NCI-H2171 treated with DMSO at 0.1 percent for 48 hours (cell line): ENCODE measurements at regions not wholly inside any gene's neighbourhood (a gene's known extent, or its start where the extent isn't known, plus 50 kb on each side); places are given as distances from the start of the nearest gene placed in this dataset.

ENCODE experiments used
- DNase-seq: peaks from one replicate; lab custom pipeline; 2025; lab: John Stamatoyannopoulos, UW

DNA sequence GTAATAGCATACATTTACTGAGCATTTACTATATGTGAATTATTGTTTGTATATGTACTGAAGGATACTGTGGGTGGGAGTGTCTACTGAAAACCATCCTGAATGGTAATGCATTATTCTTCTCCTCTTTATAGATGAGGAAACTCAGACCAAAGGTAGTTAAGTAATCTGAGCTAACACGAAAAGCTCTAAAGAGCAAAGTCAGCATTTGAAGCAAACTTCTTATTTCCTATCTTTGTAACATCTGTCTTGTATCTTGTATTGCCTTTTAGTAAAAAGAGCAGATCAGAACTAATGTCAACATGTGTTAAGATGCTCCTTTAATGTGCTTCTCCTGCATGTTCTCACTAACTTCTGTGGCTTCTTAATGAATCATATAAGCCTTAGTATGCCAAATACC is 382.8 kb upstream of the NXPH2 start:
- DNase-seq: no peak

DNA sequence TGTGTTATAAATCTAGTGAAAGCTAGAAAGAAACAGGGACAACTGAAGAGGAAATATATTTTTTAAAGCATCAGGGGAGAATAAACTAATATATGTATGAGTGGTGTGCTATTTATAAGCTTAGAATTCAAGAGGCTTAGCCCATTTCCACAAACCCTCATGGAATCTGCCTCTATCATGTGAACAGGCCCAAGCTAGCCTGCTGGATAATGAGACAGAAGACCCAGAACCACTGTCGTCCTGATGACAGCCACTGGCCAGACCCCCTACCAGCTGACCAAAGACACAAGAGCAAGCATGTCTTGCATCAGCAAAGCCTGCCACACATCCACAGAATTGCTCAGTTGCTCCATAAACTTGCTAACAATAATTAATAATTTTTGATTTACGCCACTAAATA is 382.3 kb upstream of the NXPH2 start:
- DNase-seq: no peak

GRCh38 chr2:139160836-139161235 is 380.6 kb upstream of the NXPH2 start:
- peak; percentile 91 for DNase-seq

DNA sequence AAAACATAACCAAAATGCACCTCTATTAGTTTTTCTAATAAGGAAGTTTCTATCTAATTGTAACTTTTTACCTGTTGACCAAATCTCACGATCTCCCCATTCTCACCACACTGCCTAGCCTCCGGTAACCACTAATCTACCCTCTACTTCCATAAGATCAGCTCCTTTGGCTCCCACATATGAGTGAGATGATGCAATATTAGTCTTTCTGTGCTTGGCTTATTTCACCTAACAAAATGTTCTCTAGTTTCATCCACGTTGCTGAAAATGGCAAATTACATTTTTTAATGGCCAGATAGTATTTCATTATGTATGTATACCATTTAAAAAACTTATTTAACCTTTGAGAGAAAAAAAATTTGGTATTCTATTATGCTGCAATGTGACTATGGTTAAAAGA is 379.0 kb upstream of the NXPH2 start:
- peak; percentile 23 for DNase-seq

DNA sequence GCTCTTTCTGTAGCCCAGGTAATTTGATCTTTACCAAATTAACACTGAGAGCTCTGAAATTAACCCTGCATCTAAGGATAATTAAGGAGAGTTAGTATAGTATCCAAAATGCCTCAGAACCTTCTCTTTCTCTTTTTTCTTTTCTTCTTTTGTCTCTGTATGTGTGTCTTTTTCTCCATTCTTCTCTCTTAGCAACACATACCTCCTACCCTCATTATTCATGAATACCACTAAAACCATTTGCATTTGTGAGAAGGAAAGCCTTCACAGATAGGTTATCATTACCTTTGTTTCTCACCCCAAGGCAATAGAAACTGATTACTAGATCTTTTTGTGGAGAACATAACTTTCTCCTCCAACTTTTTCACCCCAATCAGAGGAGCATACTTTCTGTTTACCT is 376.5 kb upstream of the NXPH2 start:
- no peak for DNase-seq

GRCh38 chr2:139155991-139156390 is 375.8 kb upstream of the NXPH2 start:
- no peak for DNase-seq

DNA sequence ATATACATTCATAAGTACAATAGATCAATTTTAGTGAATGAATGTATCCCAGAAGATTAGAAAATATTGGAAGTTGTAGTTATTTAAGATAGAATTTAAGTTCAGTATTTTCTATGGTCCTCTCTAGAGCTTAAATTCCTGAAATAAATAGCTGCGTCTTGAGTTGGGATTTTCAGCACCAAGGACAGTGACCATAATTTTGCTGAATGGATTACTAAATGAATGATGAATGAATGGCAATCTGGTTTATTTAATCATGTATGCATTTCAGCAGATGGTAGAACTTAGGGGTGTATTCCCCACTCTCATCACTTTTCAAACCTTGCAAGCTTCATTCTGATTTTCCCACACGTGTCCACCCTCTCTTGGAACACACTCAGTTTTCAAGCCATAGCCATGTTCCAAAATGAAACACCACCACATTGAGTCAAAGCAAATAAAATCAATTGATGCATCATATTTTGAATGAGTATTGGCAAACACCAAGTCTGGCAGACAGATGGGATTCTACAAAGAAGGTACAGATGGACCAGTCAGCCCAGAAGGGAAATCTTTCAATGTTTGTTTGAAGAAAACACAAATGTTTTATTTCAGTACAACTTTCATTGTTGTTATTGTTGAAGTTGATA is 362.2 kb upstream of the NXPH2 start:
- peak; percentile 28 for DNase-seq

- no peak for DNase-seq
Observed at GRCh38 chr2:139124271-139124670, 344.1 kb upstream of the NXPH2 start.

DNA sequence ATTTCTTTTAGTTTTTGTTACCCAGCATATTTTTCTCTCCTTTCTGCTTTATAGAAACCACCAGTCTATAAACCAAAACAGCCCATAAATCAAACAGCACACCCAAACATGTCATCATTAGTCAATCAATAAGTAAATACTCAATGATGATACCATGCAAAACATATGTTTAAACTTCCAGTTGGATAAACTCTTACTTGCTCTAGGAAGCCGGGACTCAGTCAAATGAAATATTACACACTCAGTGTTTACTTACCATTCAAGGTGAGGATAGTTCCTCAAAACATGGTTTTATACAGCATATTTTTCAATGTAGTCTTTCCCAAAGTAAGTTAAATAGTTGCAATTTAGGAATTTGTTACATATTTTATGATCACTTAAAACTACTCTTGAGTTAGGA is 343.6 kb upstream of the NXPH2 start:
- no peak for DNase-seq

DNA sequence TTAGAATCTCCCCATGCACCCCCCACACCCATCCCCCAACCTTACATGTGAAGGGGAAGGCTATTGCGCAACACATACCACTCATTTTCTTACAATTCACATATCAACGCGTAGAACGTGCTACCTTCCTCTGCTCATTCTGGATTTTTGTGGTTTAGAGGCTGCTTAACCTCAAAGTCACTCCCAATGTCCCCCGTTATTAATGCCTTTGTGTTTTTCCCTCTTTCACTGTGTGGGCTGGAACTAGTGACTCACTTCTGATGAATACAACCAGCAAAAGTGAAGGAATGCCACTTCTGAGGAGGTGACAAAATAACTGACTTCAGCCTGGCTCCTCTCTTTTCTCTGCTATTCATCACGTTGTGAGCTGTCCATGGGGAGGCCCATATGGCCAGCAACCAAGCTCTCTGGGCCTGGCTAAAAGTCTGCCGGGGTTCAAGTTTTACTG is 342.5 kb upstream of the NXPH2 start:
- DNase-seq: no peak

GRCh38 chr2:139099721-139100120 is 319.5 kb upstream of the NXPH2 start:
- no peak for DNase-seq

GRCh38 chr2:139098961-139099360 is 318.8 kb upstream of the NXPH2 start:
- DNase-seq: no peak

- DNase-seq: peak; percentile 60
Observed at GRCh38 chr2:139083121-139083520, 302.9 kb upstream of the NXPH2 start.

DNA sequence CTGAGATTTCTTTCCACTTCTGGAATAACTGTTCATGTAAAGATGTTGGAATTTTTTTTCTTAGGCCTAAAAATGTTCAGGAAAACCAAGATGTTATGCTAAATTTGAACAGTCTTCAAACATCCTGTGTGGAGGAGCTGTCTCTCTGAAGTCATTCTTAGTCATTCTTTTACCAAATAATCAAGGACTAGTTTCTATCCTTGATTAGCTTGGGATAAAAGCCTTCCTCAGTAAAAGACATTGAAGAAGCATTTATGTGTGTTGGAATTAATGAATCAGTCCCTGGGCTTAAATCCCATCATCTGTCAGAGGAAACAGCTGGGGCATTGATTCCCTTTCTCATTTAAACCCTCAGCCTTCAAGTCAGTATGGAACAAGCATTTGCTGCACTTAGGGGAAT is 300.1 kb upstream of the NXPH2 start:
- no peak for DNase-seq

DNA sequence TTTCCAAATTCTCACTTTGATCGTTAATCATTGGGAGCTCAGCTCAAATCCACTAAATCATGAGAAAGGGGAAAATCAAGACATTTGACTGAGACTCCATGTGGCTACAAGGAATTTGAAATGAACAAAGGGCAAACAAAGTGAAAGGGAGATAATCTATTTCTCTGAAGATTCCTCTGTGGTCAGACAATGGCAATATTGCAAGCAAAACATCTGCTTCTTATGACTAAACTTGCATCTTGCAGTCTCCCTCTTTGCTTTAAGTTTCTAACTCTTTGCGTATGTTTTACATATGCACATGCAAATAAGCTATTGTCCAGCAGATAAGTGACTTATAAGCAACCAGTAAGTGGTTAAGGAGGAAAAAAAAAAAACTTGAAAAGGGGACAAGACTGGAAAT is 299.1 kb upstream of the NXPH2 start:
- no peak for DNase-seq

DNA sequence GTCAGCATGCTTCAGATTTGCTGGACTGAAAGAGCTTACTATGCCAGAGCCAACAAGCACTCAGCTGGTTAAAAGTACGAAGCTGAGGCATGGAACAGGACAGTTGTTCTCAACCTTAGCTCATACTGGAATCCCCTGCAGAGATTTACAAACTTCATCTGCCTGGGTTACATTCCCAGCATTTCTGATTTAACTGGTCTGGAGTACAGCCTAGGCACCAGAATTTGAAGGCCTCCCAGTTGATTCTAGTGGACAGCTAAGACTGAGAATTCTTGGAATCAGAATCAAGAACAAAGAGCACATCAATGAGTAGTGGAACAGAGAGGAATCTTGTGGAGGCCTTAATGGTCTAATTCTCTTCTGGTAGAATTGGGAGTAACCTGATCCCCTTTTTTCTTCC is 298.2 kb upstream of the NXPH2 start:
- no peak for DNase-seq

- DNase-seq: no peak
Observed at GRCh38 chr2:139077099-139077737, 297.0 kb upstream of the NXPH2 start.

DNA sequence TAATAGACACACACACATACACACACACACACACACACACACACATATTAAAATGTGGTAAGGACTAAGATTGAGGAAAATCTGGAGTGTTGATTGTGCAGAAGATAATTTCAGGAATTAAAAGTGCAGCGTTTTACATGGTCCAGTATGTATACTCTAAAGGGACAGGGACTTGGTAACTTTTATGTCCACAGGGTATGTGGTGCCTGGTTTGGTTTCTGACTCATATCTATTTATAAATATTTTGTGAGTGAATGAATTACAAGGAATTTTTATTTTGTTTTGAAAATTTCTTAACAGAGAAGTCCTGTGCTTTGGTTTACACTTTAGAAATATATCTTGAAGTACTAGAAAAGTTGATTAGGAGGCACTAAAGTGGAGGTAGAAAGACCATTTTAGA is 287.7 kb upstream of the NXPH2 start:
- DNase-seq: no peak

DNA sequence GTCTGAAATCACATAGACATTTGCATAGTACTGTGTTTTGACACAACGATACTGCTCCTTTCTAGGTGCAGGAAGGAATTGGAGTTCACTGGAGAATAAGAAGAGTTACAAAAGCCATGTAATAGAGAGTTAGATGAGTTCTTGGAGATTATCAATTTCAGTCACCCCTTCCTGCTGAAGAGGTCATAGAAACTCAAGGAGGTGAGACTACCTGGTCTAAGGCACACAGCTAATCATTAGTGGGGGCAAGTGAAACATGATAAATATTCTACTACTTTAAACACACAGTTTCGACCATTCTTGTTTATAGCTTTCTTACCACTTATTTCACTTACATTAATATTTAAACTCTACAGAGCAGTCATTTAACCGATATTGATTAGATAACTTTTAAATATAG is 286.9 kb upstream of the NXPH2 start:
- DNase-seq: no peak

GRCh38 chr2:139064159-139064558 is 284.0 kb upstream of the NXPH2 start:
- peak; percentile 37 for DNase-seq

GRCh38 chr2:139059617-139060016 is 279.4 kb upstream of the NXPH2 start:
- DNase-seq: peak; percentile 27

DNA sequence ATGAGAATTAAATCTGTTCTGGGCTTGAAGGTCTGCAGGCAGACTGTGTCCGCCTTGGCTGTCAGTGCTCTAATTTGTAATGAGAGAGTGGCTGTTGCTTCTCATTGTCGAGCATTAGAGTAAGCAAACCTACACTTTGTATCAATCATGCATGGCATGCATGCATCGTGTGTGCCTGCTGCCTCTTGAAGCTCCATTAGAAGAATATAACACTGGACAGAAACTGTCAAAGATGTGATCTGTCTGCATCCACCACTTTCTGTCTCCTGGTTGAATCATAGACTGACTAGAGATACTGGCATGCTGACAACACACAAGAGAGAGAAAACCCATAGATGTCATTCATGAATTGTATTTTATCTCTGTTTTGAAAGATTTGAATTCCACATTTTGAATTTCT is 275.0 kb upstream of the NXPH2 start:
- DNase-seq: no peak

GRCh38 chr2:139048017-139048416 is 267.8 kb upstream of the NXPH2 start:
- DNase-seq: no peak

- no peak for DNase-seq
Observed at GRCh38 chr2:139045524-139045923, 265.3 kb upstream of the NXPH2 start.
